Activated naive CD4-positive, alpha-beta T cell treated with anti-CD3 and anti-CD28 coated beads, Interleukin-2, amount 10 ng/mL, durations not matched to agents 7 days and 5 days (primary cell): ENCODE measurements at regions not wholly inside any gene's neighbourhood (a gene's known extent, or its start where the extent isn't known, plus 50 kb on each side); places are given as distances from the start of the nearest gene placed in this dataset.
"Not testable (repeated sequence)": the region's sequence is repeated elsewhere in the genome, so short reads cannot be mapped to it uniquely, and the experiment has no call there.

Experiments used
- CTCF ChIA-PET: fragments of 350-600 bp; sonication (Branson Sonifier 250); formaldehyde crosslinking; loops from one replicate; lab custom pipeline; 2021; ENCODE audit warnings: antibody characterized with exemption; lab: Charles Lee
- DNase-seq: peaks from one replicate; pipeline ENCODE4 v3.0.0-alpha.2; 2020
- H3K27ac Mint-ChIP-seq: one replicate; pipeline ENCODE4 v1.8.0; 2021; ENCODE audit warnings: mild to moderate bottlenecking, moderate library complexity, mixed read lengths
- H3K27me3 Mint-ChIP-seq: one replicate; pipeline ENCODE4 v1.8.0; 2021; ENCODE audit warnings: mild to moderate bottlenecking, mixed read lengths
- H3K36me3 Mint-ChIP-seq: one replicate; pipeline ENCODE4 v1.8.0; 2021; ENCODE audit warnings: mixed read lengths
- H3K4me1 Mint-ChIP-seq: one replicate; pipeline ENCODE4 v1.8.0; 2021; ENCODE audit warnings: mixed read lengths
- H3K4me3 Mint-ChIP-seq: one replicate; pipeline ENCODE4 v1.8.0; 2021; ENCODE audit warnings: mild to moderate bottlenecking, moderate library complexity, mixed read lengths
- H3K9me3 Mint-ChIP-seq: one replicate; pipeline ENCODE4 v1.8.0; 2021; ENCODE audit warnings: mixed read lengths

DNA sequence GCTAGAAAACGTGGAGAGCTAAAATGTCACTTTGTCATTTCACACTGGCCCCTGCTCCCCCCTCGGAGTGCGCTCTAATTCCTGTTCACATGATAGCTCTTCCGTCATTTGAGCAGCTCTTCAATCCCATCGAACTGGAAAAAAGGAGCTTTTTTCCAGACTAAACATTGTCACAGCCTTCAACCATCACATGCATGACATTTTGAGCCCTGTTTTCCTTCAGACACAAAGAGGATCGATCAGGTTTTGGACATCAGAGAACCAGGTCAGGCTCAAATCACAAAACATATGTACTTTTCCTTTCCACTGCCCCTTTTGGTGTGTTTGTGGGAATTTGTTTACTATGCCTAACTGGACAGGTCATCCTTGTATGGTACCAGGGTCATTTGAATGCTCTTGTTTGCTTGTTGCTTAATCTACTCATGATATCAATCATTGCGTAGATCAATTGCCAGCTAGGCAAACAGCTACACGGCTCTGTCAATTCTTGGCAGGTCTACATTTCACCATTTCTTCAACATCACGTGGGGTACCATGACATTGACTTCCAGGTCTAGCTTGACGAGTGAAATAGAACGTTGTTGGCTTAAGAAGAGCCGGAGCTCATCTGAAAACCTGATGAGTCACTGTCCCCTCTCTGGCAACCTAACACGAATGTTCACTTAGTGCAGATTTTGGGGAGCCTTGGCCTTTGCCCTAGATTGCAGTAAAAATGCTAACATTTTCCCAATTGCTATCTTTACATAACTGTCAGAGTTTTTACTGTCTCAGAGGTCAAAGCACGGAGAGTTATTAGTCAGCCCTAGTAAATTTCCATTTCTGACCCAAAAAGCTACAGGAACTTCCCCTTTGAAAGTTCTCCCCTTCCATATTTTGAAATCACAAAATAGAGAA, 87.3 kb downstream of the LYZL2 start:
- Mint-ChIP-seq H3K36me3 (no peaks in the 10 kb centered on the region), H3K4me1 (no peaks in the 10 kb centered on the region), H3K4me3 (no peak overlapping the region), H3K9me3 (no peaks in the 10 kb centered on the region), H3K27me3 (peaks cover 20% of the 10 kb centered on the region), H3K27ac (no peak overlapping the region)
- CTCF ChIA-PET: interaction anchor here (0.9 to 1.7 kb wide), 3 partner anchors 12 to 150 kb away, joined by 3 to 6 read pairs (median 5); no protein-coding TSS in a partner anchor
- no peak for DNase-seq

DNA sequence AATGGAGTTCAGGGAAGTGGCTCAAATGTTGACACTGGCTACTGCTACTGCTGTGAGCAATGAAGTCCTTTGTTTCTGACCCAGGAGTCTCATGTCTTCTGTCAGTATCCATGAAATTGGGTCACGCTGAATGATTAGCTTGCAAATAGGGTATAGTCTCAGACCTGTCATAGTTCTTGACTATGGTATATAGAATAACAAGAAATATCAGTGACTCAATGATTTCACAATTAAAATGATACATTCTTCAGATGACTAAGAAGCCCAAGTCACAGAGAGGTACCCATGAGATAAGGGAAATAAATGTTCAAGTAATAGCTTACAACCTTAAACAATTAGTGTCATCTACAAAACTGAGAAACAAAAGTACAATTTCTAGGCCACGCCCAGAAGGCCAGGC, 89.3 kb downstream of the LYZL2 start:
- no peak overlapping the region for H3K4me3 Mint-ChIP-seq
- H3K4me1 Mint-ChIP-seq: peaks cover 6% of the 10 kb centered on the region
- CTCF ChIA-PET: interaction anchor here (0.6 to 1.2 kb wide), 2 partner anchors 142 to 148 kb away, joined by 3 to 7 read pairs; no protein-coding TSS in a partner anchor
- DNase-seq: no peak
- H3K27me3 Mint-ChIP-seq: peaks cover 20% of the 10 kb centered on the region
- no peaks in the 10 kb centered on the region for H3K9me3 Mint-ChIP-seq
- no peaks in the 10 kb centered on the region for H3K36me3 Mint-ChIP-seq
- H3K27ac Mint-ChIP-seq: no peak overlapping the region

DNA sequence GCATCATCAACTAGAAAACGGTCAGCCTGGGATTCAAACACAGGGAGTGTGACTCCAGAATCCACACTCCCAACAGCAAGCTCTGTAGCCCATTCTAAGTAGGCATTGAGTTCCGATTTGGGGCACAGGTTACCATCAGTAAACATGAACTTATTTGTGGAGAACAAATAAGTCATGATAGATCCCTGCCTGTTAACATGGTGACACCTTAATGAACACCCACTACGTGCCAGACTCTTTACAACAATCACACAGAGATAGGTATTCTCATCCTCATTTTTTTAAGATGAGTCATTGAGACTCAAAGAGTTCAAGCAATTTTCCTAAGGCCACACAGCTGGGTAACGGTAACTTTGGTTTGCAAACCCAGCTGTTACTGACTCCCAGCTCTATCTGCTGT, 91.5 kb downstream of the LYZL2 start:
- Mint-ChIP-seq H3K27ac (no peak overlapping the region), H3K4me1 (peaks cover 13% of the 10 kb centered on the region), H3K4me3 (no peak overlapping the region), H3K27me3 (peaks cover 7% of the 10 kb centered on the region), H3K36me3 (no peaks in the 10 kb centered on the region), H3K9me3 (no peaks in the 10 kb centered on the region)
- CTCF ChIA-PET: interaction anchor here (0.8 to 3.5 kb wide), 5 partner anchors 44 to 154 kb away, joined by 3 to 26 read pairs (median 16); no protein-coding TSS in a partner anchor
- no peak for DNase-seq

DNA sequence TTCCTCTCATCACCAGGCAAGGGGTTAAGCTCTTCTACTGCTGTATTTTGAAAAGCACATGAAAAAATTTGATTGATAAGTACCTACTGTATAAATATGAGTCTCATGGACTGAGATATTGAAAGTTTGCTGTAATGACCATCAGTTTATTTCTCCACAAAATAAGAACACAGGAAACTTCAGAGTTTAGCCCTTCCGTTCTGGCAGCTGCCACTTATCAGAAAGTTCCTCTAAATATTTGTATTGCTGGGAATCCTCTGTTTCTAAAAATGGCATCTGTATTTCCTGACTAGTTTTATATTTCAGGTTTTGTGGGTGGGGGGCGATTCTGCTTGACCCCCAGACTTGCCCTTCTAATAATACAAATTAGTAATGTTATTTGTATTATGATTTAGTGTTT, 92.0 kb downstream of the LYZL2 start:
- no peak for DNase-seq
- CTCF ChIA-PET: interaction anchor here (0.8 to 3.5 kb wide), 8 partner anchors 7 to 160 kb away, joined by 3 to 26 read pairs (median 5); no protein-coding TSS in a partner anchor

DNA sequence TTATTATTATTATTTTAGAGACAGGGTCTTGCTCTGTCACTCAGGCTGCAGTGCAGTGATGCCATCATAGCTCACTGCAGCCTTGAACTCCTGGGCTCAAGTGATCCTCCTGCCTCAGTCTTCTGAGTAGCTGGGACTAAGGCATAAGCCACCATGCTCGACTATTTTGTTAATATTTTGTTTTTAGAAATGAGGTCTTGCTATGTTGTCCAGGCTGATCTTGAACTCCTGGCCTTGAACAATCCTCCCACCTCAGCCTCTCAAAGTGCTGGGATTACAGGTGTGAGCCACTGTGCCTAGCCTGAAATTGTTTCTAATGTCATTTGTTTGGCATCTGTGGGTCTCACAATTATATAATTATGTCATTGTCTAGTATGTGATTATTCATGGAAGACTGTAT, 92.4 kb downstream of the LYZL2 start:
- H3K4me3 Mint-ChIP-seq, H3K36me3 Mint-ChIP-seq, H3K27ac Mint-ChIP-seq, H3K27me3 Mint-ChIP-seq, H3K9me3 Mint-ChIP-seq, DNase-seq: not testable (repeated sequence)
- CTCF ChIA-PET: interaction anchor here (0.8 to 3.5 kb wide), 12 partner anchors 8 to 177 kb away, joined by 3 to 26 read pairs (median 5); no protein-coding TSS in a partner anchor
- H3K4me1 Mint-ChIP-seq: peaks cover 22% of the 10 kb centered on the region

More for the DNA sequence above, 92.0 kb downstream of the LYZL2 start:
- H3K4me3 Mint-ChIP-seq: no peak overlapping the region
- no peaks in the 10 kb centered on the region for H3K36me3 Mint-ChIP-seq
- peaks cover 4% of the 10 kb centered on the region for H3K27me3 Mint-ChIP-seq
- no peak overlapping the region for H3K27ac Mint-ChIP-seq
- H3K4me1 Mint-ChIP-seq: peaks cover 18% of the 10 kb centered on the region
- H3K9me3 Mint-ChIP-seq: no peaks in the 10 kb centered on the region

DNA sequence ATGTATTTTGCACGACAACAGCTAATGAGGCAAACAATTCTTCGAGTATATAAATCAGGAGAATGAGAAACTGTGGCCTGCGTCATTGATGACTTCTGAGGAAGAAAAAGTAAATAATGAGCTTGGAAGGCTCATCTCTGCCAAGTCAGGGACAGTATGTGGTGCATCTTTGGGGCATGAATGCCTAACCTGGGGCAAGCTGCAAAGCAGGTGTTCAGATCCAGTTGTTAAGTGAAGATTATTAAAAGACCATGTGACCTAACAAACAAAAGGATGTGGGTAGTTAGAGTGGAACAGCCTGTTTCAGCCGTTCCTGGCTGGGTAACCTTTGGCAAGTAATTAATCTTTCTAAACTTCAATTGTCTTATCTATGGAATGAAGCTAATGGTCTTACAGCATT, 93.0 kb downstream of the LYZL2 start:
- H3K27me3 Mint-ChIP-seq: peaks cover 4% of the 10 kb centered on the region
- no peak overlapping the region for H3K4me3 Mint-ChIP-seq
- no peak for DNase-seq
- H3K4me1 Mint-ChIP-seq: peaks cover 28% of the 10 kb centered on the region
- H3K27ac Mint-ChIP-seq: no peak overlapping the region
- H3K36me3 Mint-ChIP-seq: no peaks in the 10 kb centered on the region
- no peaks in the 10 kb centered on the region for H3K9me3 Mint-ChIP-seq
- CTCF ChIA-PET: interaction anchor here (0.6 to 3.5 kb wide), 15 partner anchors 8 to 177 kb away, joined by 3 to 26 read pairs (median 5); no protein-coding TSS in a partner anchor

DNA sequence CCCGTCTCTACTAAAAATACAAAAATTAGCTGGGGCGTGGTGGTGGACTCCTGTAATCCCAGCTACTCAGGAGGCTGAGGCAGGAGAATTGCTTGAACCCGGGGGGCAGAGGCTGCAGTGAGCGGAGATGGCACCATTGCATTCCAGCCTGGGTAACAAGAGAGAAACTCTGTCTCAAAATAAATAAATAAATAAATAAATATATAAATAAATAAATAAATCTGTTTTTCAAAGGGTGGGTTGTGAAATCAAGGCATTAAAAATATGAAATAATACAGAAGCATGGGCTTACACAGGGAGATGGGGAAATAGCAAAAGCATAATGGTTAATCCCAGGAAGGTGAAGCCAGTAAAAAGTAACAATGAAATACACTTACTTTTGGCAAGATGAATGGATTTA, 93.9 kb downstream of the LYZL2 start:
- Mint-ChIP-seq H3K4me1 (peaks cover 31% of the 10 kb centered on the region), H3K27ac (no peak overlapping the region), H3K9me3 (no peaks in the 10 kb centered on the region), H3K4me3 (no peak overlapping the region), H3K36me3 (no peaks in the 10 kb centered on the region), H3K27me3 (peaks cover 4% of the 10 kb centered on the region)
- CTCF ChIA-PET: interaction anchor here (0.6 to 3.5 kb wide), 10 partner anchors 9 to 176 kb away, joined by 3 to 26 read pairs (median 6); no protein-coding TSS in a partner anchor
- no peak for DNase-seq

DNA sequence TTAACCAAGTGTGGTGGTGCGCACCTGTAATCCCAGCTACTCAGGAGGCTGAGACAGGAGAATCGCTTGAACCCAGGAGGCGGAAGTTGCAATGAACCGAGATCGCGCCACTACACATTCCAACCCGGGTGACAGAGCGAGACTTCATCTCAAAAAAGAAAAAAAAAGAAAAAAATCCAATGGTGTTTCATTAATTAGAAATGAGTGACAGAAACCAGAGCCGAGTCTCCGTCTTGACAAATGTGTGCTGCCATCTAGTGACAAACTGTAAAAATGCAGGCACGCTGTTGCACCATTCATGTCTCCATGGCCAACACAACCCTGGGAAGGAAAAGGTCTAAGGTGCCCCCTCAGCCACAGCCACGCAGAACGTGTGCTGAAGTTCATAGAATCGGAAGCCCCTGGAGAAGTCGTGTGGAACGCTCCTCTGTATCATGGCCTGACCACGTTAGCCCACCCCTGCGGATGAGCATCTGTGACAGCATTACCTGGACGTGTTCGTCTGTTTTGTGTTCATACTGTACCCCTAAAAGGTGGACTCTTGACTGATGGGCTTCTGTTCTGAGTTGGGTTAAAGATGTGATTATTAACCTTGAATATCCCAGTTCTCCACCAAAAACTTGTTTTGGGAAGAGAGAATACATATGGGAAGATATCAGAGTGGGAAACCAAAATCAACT, 94.9 kb downstream of the LYZL2 start:
- peaks cover 4% of the 10 kb centered on the region for H3K27me3 Mint-ChIP-seq
- DNase-seq: peak; percentile 82
- H3K4me1 Mint-ChIP-seq: peaks cover 41% of the 10 kb centered on the region
- H3K9me3 Mint-ChIP-seq: no peaks in the 10 kb centered on the region
- no peaks in the 10 kb centered on the region for H3K36me3 Mint-ChIP-seq
- no peak overlapping the region for H3K4me3 Mint-ChIP-seq
- H3K27ac Mint-ChIP-seq: no peak overlapping the region
- CTCF ChIA-PET: interaction anchor here (0.6 to 3.7 kb wide), 14 partner anchors 9 to 191 kb away, joined by 3 to 34 read pairs (median 6); no protein-coding TSS in a partner anchor

DNA sequence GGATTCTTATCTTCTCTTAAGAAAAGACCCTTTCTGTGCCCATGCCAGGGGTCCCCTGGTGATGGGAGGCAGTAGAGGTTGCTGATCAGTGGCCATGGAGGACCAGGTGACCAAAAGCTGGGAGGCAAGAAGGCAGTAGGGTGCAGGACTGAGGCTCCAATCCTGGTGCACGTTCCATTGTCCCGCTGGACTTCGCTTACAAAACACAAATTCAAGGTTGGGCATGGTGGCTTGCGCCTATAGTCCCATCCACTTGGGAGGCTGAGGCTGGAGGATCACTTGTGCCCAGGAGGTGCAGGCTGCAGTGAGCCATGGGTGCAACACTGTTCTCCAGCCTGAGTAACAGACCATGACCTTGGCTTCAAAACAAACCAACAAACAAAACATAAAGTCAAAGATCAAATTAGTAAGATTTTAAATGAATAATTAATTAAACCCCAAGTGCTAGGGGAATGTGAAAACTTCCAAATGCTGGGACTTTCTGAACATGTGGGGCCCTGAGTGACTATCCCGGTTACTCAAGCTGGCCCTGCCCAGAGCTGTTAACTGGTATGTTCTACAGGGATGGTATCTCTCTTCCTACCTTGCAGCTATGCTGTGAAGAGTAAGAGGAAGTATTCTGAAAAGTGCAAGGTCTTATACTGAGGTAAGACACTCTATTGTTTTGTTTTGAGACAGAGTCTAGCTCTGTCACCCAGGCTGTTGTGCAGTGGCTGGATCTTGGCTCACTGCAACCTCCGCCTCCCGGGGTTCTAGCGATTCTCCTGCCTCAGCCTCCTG, 97.6 kb downstream of the LYZL2 start:
- no peaks in the 10 kb centered on the region for H3K36me3 Mint-ChIP-seq
- no peaks in the 10 kb centered on the region for H3K9me3 Mint-ChIP-seq
- peak overlapping the region; percentile 77 for H3K27ac Mint-ChIP-seq
- DNase-seq: no peak
- no peak overlapping the region for H3K4me3 Mint-ChIP-seq
- peaks cover 4% of the 10 kb centered on the region for H3K27me3 Mint-ChIP-seq
- peaks cover 66% of the 10 kb centered on the region for H3K4me1 Mint-ChIP-seq
- CTCF ChIA-PET: interaction anchor here (0.9 to 3.7 kb wide), 10 partner anchors 34 to 172 kb away, joined by 3 to 34 read pairs (median 8); no protein-coding TSS in a partner anchor

DNA sequence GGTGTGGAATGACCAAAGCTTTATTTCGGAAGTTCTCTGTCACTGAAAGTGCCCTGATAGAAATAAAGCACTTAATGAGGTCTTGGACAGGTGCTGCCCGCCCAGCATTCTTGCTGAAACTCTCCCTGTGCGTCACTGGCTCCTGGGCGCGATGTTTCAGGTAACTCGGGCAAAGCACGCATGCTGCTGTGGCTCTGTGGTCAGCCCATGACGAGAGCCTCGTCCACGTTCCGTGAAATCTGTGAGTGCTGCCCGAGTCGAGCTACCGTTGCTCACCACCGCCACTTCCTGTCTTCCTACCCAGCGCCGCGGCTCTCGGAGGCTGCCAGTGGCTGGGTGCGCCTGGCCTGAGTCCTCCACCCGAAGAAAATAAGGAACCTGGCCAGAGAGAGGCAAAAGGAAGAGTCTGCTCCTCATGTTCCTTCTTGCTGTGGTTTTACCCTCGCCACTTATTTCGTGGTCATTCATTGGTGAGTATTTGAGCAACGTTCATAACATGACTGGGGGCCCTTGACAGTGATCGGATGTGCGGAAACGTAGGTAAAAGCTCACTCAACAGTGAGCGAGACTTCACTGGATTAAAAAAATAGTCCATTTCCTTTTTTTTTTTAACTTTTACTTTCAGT, 95.5 kb downstream of the MAP3K8 start:
- Mint-ChIP-seq H3K27ac (peak overlapping the region; percentile 99), H3K27me3 (no peaks in the 10 kb centered on the region), H3K4me3 (peak overlapping the region; percentile 72), H3K9me3 (no peaks in the 10 kb centered on the region), H3K36me3 (no peaks in the 10 kb centered on the region), H3K4me1 (peaks cover 78% of the 10 kb centered on the region)
- CTCF ChIA-PET: interaction anchor here (0.6 to 2.4 kb wide), 8 partner anchors 32 to 170 kb away, joined by 3 to 8 read pairs (median 4); no protein-coding TSS in a partner anchor
- DNase-seq: peak; percentile 88

DNA sequence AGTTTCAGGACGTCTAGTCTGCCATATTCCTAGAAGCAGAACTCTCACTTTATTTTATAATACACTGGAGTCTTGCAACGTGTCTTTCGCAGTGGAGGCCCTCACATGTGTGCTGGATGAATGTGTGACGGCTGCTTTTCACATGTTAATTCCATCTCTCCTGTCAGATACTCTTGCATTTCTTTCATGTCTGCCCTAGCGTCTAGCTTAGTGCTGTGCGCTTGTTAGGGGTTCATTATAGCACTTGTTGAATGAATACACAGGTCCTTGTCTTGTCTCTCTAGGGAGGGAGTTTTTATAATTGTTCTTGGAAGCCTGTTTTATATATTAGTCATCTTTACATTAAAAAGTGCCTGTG, 94.4 kb downstream of the MAP3K8 start:
- Mint-ChIP-seq H3K4me1 (peaks cover 80% of the 10 kb centered on the region), H3K4me3 (peak overlapping the region; percentile 16), H3K9me3 (no peaks in the 10 kb centered on the region), H3K27me3 (no peaks in the 10 kb centered on the region), H3K27ac (peak overlapping the region; percentile 89), H3K36me3 (no peaks in the 10 kb centered on the region)
- CTCF ChIA-PET: interaction anchor here (0.7 to 2.3 kb wide), 3 partner anchors 11 to 213 kb away, joined by 3 to 8 read pairs (median 3); no protein-coding TSS in a partner anchor
- DNase-seq: no peak

DNA sequence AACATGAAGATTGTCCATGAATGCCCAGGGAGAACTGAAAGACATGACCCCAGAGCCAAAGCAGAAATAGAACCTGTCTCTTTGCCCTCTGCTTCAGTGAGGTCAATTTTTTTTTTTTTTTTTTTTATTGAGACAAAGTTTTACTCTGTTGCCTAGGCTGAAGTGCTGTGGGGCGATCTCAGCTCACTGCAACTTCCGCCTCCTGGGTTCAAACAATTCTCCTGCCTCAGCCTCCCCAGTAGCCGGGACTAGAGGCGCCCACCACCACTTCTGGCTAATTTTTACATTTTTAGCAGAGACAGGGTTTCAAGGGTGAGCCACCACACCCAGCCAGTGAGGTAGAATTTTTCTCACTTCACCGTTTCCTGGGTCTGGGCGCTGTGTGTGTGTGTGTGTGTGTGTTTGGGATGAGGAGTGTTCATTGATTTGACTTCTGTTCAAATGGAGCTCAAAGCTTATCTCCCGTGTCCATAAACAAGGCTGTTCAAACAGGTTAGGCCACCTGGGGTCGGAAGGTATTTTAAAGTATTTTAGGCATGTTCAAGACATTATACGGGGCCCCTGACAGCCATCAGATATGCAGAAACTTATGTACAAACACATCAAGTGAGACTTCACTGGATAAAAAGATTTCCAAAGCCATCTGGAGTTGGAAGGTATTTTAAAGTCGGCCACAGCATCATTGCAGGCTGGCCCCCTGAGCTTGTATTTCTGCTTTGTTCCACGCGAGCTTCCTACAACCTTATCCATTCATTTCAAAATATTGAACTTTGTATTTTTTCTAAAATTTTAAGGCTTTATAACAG, 93.8 kb downstream of the MAP3K8 start:
- peaks cover 77% of the 10 kb centered on the region for H3K4me1 Mint-ChIP-seq
- H3K9me3 Mint-ChIP-seq: no peaks in the 10 kb centered on the region
- peak overlapping the region; percentile 20 for H3K4me3 Mint-ChIP-seq
- H3K27me3 Mint-ChIP-seq: no peaks in the 10 kb centered on the region
- CTCF ChIA-PET: interaction anchor here (0.7 to 2.3 kb wide), 4 partner anchors 10 to 212 kb away, joined by 3 to 8 read pairs (median 3); no protein-coding TSS in a partner anchor
- peak; percentile 53 for DNase-seq
- no peaks in the 10 kb centered on the region for H3K36me3 Mint-ChIP-seq
- peak overlapping the region; percentile 89 for H3K27ac Mint-ChIP-seq
